Activated naive CD8-positive, alpha-beta T cell treated with anti-CD3 and anti-CD28 coated beads, Interleukin-2, amount 50 U/mL, for 16 hours (primary cell): ENCODE measurements at regions not wholly inside any gene's neighbourhood (a gene's known extent, or its start where the extent isn't known, plus 50 kb on each side); places are given as distances from the start of the nearest gene placed in this dataset.
"Not testable (repeated sequence)": the region's sequence is repeated elsewhere in the genome, so short reads cannot be mapped to it uniquely, and the experiment has no call there.

Experiments used
- DNase-seq: peaks from one replicate; pipeline ENCODE4 v3.0.0-alpha.2; 2020; ENCODE audit warnings: low read depth, low spot score

- DNase-seq, result no peak
Observed at GRCh38 chr1:87986130-87986866, 657.6 kb downstream of the LMO4 start.

GRCh38 chr1:87989346-87989745, 660.7 kb downstream of the LMO4 start:
- no peak for DNase-seq

- DNase-seq, result not testable (repeated sequence)
Observed at GRCh38 chr1:87992536-87992935, 663.9 kb downstream of the LMO4 start.

GRCh38 chr1:87993051-87993450, 664.4 kb downstream of the LMO4 start:
- no peak for DNase-seq

GRCh38 chr1:87999852-88000251, 671.2 kb downstream of the LMO4 start:
- no peak for DNase-seq

- DNase-seq, result no peak
Observed at GRCh38 chr1:88001460-88001859, 672.8 kb downstream of the LMO4 start.

- DNase-seq, result no peak
Observed at GRCh38 chr1:88003255-88003654, 674.6 kb downstream of the LMO4 start.

- no peak for DNase-seq
Observed at GRCh38 chr1:88009916-88010315, 674.2 kb upstream of the PKN2 start.

- no peak for DNase-seq
Observed at GRCh38 chr1:88013485-88013884, 670.6 kb upstream of the PKN2 start.

GRCh38 chr1:88014131-88014530, 669.9 kb upstream of the PKN2 start:
- DNase-seq, result no peak

- no peak for DNase-seq
Observed at GRCh38 chr1:88016947-88017346, 667.1 kb upstream of the PKN2 start.

GRCh38 chr1:88021529-88021928, 662.5 kb upstream of the PKN2 start:
- no peak for DNase-seq

- DNase-seq, result no peak
Observed at GRCh38 chr1:88022516-88022915, 661.6 kb upstream of the PKN2 start.

GRCh38 chr1:88029142-88029541, 654.9 kb upstream of the PKN2 start:
- DNase-seq, result no peak

GRCh38 chr1:88029899-88030298, 654.2 kb upstream of the PKN2 start:
- DNase-seq, result no peak

GRCh38 chr1:88035578-88035977, 648.5 kb upstream of the PKN2 start:
- no peak for DNase-seq

- DNase-seq, result no peak
Observed at GRCh38 chr1:88036345-88037014, 647.6 kb upstream of the PKN2 start.

- DNase-seq, result no peak
Observed at GRCh38 chr1:88039240-88039639, 644.8 kb upstream of the PKN2 start.

GRCh38 chr1:88043834-88044233, 640.2 kb upstream of the PKN2 start:
- no peak for DNase-seq

- no peak for DNase-seq
Observed at GRCh38 chr1:88052167-88052566, 631.9 kb upstream of the PKN2 start.

- no peak for DNase-seq
Observed at GRCh38 chr1:88053065-88053464, 631.0 kb upstream of the PKN2 start.

GRCh38 chr1:88056881-88057280, 627.2 kb upstream of the PKN2 start:
- no peak for DNase-seq

- DNase-seq, result no peak
Observed at GRCh38 chr1:88058205-88058604, 625.9 kb upstream of the PKN2 start.
